ENCODE measurements at regions not wholly inside any gene's neighbourhood (a gene's known extent, or its start where the extent isn't known, plus 50 kb on each side); places are given as distances from the start of the nearest gene placed in this dataset.
"Not testable (repeated sequence)": the region's sequence is repeated elsewhere in the genome, so short reads cannot be mapped to it uniquely, and the experiment has no call there.

DNA sequence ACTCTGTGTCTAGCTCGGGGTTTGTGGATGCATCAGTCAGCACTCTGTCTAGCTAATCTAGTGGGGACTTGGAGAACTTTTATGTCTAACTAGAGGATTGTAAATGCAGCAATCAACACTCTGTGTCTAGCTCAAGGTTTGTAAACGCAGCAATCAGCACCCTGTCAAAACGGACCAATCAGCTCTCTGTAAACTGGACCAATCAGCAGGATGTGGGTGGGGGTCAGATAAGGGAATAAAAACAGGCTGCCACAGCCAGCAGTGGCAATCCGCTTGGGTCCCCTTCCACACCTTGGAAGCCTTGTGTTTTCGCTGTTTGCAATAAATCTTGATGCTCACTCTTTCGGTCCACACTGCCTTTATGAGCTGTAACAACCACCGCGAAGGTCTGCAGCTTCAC lies 920.7 kb upstream of the FOXG1 start:
- no peak overlapping the region for H2BK12ac ChIP-seq (ENCODE audit: low read length)
- no peaks in the 10 kb centered on the region for H3K27me3 ChIP-seq (ENCODE audit: insufficient read depth, low read length)
- no peak overlapping the region for H3K14ac ChIP-seq (ENCODE audit: low read length)
- H2AFZ ChIP-seq (ENCODE audit: insufficient read depth, low read length, poor library complexity), result no peak overlapping the region
- H3K23ac ChIP-seq (ENCODE audit: low read length), result no peak overlapping the region
- no peak overlapping the region for H3K9ac ChIP-seq (ENCODE audit: low read length)
- no peak overlapping the region for H3K4ac ChIP-seq (ENCODE audit: low read depth, low read length)
- H2AK5ac ChIP-seq (ENCODE audit: low read length), result no peak overlapping the region
- no peaks in the 10 kb centered on the region for H3K79me1 ChIP-seq (ENCODE audit: low read length)
- peaks cover 0 to 4% of the 10 kb centered on the region in 2 experiments for H3K4me1 ChIP-seq (ENCODE audit: control insufficient read depth in 1 of 2, insufficient read depth in 2 of 2, low read length in 2 of 2)
- H4K91ac ChIP-seq (ENCODE audit: low read depth, low read length), result no peak overlapping the region
- H3K36me3 ChIP-seq (ENCODE audit: control insufficient read depth in 1 of 2, insufficient read depth in 2 of 2, low read length in 2 of 2), result no peaks in the 10 kb centered on the region
- no peaks in the 10 kb centered on the region for H3K79me2 ChIP-seq (ENCODE audit: control insufficient read depth, insufficient read depth, low read length, poor library complexity)
- H2BK120ac ChIP-seq (ENCODE audit: insufficient read depth, low read length, poor library complexity), result no peak overlapping the region
- H3K4me3 ChIP-seq (ENCODE audit: low read depth, low read length), result no peak overlapping the region
- H3K27ac ChIP-seq (ENCODE audit: low read depth, low read length), result no peak overlapping the region
- H3K18ac ChIP-seq (ENCODE audit: low read length), result no peak overlapping the region
- no peaks in the 10 kb centered on the region for H3K9me3 ChIP-seq (ENCODE audit: insufficient read depth, low read depth, low read length)
- DNase-seq, result no peak
- no peak overlapping the region for H2BK5ac ChIP-seq (ENCODE audit: low read depth, low read length, poor library complexity)
- no peak overlapping the region for H4K12ac ChIP-seq (ENCODE audit: low read depth, low read length)
- no peak overlapping the region for H3K4me2 ChIP-seq (ENCODE audit: low read length)
- no CpG with 5 or more reads among the region's 8 CpGs for WGBS (ENCODE audit: extremely low coverage, insufficient coverage, insufficient read length)
- H4K8ac ChIP-seq (ENCODE audit: low read depth, low read length), result no peak overlapping the region

DNA sequence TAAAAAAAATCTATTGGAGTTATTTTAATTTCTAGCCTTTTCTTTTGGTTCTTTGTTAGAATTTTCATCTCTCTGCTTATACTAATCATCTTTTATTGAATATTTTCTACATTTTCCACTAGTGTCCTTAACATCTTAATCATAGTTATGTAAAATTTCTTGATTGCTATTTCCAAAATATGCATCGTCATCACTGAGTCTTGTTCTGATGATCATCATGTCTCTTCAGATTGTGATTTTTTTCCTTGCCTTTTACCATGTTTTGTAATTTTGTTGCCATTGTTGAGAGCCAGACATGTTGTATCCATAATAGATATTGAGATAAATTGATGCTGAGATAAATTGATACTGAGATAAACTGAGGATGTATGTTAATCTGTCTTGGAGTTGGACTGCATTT lies 919.1 kb upstream of the FOXG1 start:
- H3K4me3 ChIP-seq (ENCODE audit: low read depth, low read length); H3K14ac ChIP-seq (ENCODE audit: low read length); H3K27ac ChIP-seq (ENCODE audit: low read depth, low read length); H2AK5ac ChIP-seq (ENCODE audit: low read length); H4K91ac ChIP-seq (ENCODE audit: low read depth, low read length); H4K8ac ChIP-seq (ENCODE audit: low read depth, low read length); DNase-seq; H3K18ac ChIP-seq (ENCODE audit: low read length); H2BK120ac ChIP-seq (ENCODE audit: insufficient read depth, low read length, poor library complexity); H3K27me3 ChIP-seq (ENCODE audit: insufficient read depth, low read length); H2BK12ac ChIP-seq (ENCODE audit: low read length); H4K12ac ChIP-seq (ENCODE audit: low read depth, low read length); H3K79me2 ChIP-seq (ENCODE audit: control insufficient read depth, insufficient read depth, low read length, poor library complexity); H3K4me1 ChIP-seq (ENCODE audit: control insufficient read depth in 1 of 2, insufficient read depth in 2 of 2, low read length in 2 of 2); H3K9ac ChIP-seq (ENCODE audit: low read length); H3K4me2 ChIP-seq (ENCODE audit: low read length); H3K9me3 ChIP-seq (ENCODE audit: insufficient read depth, low read depth, low read length); H3K23ac ChIP-seq (ENCODE audit: low read length); H3K79me1 ChIP-seq (ENCODE audit: low read length); H3K36me3 ChIP-seq (ENCODE audit: control insufficient read depth in 1 of 2, insufficient read depth in 2 of 2, low read length in 2 of 2); H2BK5ac ChIP-seq (ENCODE audit: low read depth, low read length, poor library complexity); H3K4ac ChIP-seq (ENCODE audit: low read depth, low read length); H2AFZ ChIP-seq (ENCODE audit: insufficient read depth, low read length, poor library complexity): not testable (repeated sequence)
- no CpG with 5 or more reads among the region's 1 CpG for WGBS (ENCODE audit: extremely low coverage, insufficient coverage, insufficient read length)

DNA sequence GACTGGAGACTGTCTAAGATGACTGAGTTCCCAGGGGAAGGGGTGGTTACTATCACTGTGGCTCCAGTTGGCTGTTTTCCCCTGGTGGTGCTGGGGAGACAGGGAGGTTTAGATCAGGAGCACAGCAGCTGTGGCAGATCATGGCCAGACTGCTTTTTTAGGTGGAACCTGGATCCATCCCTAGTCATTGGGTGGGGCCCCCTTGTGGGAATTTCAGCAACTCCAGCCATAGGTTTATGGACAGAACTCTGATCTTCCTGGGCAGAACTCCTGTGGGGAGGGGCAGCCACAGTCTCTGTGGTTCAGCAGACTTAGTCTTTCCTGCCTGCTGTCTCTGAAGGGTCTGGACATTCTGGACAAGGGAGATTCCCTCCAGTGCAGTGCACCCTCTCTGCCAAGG lies 917.4 kb upstream of the FOXG1 start:
- not testable (repeated sequence) for H3K9ac ChIP-seq (ENCODE audit: low read length); H3K4ac ChIP-seq (ENCODE audit: low read depth, low read length); H2BK12ac ChIP-seq (ENCODE audit: low read length); H3K36me3 ChIP-seq (ENCODE audit: control insufficient read depth in 1 of 2, insufficient read depth in 2 of 2, low read length in 2 of 2); H3K79me1 ChIP-seq (ENCODE audit: low read length); H3K79me2 ChIP-seq (ENCODE audit: control insufficient read depth, insufficient read depth, low read length, poor library complexity); H3K9me3 ChIP-seq (ENCODE audit: insufficient read depth, low read depth, low read length); H4K8ac ChIP-seq (ENCODE audit: low read depth, low read length); H3K4me1 ChIP-seq (ENCODE audit: control insufficient read depth in 1 of 2, insufficient read depth in 2 of 2, low read length in 2 of 2); H3K23ac ChIP-seq (ENCODE audit: low read length); H2AFZ ChIP-seq (ENCODE audit: insufficient read depth, low read length, poor library complexity); DNase-seq; H2AK5ac ChIP-seq (ENCODE audit: low read length); H3K4me3 ChIP-seq (ENCODE audit: low read depth, low read length); H4K91ac ChIP-seq (ENCODE audit: low read depth, low read length); H3K4me2 ChIP-seq (ENCODE audit: low read length); H2BK120ac ChIP-seq (ENCODE audit: insufficient read depth, low read length, poor library complexity); H4K12ac ChIP-seq (ENCODE audit: low read depth, low read length); H3K27ac ChIP-seq (ENCODE audit: low read depth, low read length); H3K27me3 ChIP-seq (ENCODE audit: insufficient read depth, low read length); H3K14ac ChIP-seq (ENCODE audit: low read length); H2BK5ac ChIP-seq (ENCODE audit: low read depth, low read length, poor library complexity); H3K18ac ChIP-seq (ENCODE audit: low read length)

- Histone ChIP-seq H3K4me2 (ENCODE audit: low read length) (no peak overlapping the region), H3K9me3 (ENCODE audit: insufficient read depth, low read depth, low read length) (no peaks in the 10 kb centered on the region), H3K18ac (ENCODE audit: low read length) (no peak overlapping the region), H3K23ac (ENCODE audit: low read length) (no peak overlapping the region), H3K36me3 (ENCODE audit: control insufficient read depth in 1 of 2, insufficient read depth in 2 of 2, low read length in 2 of 2) (no peaks in the 10 kb centered on the region), H3K27me3 (ENCODE audit: insufficient read depth, low read length) (no peaks in the 10 kb centered on the region), H4K12ac (ENCODE audit: low read depth, low read length) (no peak overlapping the region), H3K79me2 (ENCODE audit: control insufficient read depth, insufficient read depth, low read length, poor library complexity) (no peaks in the 10 kb centered on the region), H2BK120ac (ENCODE audit: insufficient read depth, low read length, poor library complexity) (no peak overlapping the region), H3K14ac (ENCODE audit: low read length) (no peak overlapping the region), H2BK5ac (ENCODE audit: low read depth, low read length, poor library complexity) (no peak overlapping the region), H3K4ac (ENCODE audit: low read depth, low read length) (no peak overlapping the region), H3K4me3 (ENCODE audit: low read depth, low read length) (no peak overlapping the region), H4K8ac (ENCODE audit: low read depth, low read length) (no peak overlapping the region), H2AK5ac (ENCODE audit: low read length) (no peak overlapping the region), H2AFZ (ENCODE audit: insufficient read depth, low read length, poor library complexity) (no peak overlapping the region), H3K9ac (ENCODE audit: low read length) (no peak overlapping the region), H2BK12ac (ENCODE audit: low read length) (no peak overlapping the region), H3K4me1 (ENCODE audit: control insufficient read depth in 1 of 2, insufficient read depth in 2 of 2, low read length in 2 of 2) (no peaks in the 10 kb centered on the region), H3K27ac (ENCODE audit: low read depth, low read length) (no peak overlapping the region), H4K91ac (ENCODE audit: low read depth, low read length) (no peak overlapping the region), H3K79me1 (ENCODE audit: low read length) (no peaks in the 10 kb centered on the region)
- no CpG with 5 or more reads among the region's 2 CpGs for whole genome bisulfite sequencing (ENCODE audit: extremely low coverage, insufficient coverage, insufficient read length)
- DNase-seq, result no peak
These were observed 903.9 kb upstream of the FOXG1 start for GRCh38 chr14:27862684-27863083.

GRCh38 chr14:27863166-27863565 lies 903.4 kb upstream of the FOXG1 start:
- Histone ChIP-seq H3K27me3 (ENCODE audit: insufficient read depth, low read length) (no peaks in the 10 kb centered on the region), H2BK12ac (ENCODE audit: low read length) (no peak overlapping the region), H2AFZ (ENCODE audit: insufficient read depth, low read length, poor library complexity) (no peak overlapping the region), H2BK5ac (ENCODE audit: low read depth, low read length, poor library complexity) (no peak overlapping the region), H4K91ac (ENCODE audit: low read depth, low read length) (no peak overlapping the region), H3K4me2 (ENCODE audit: low read length) (no peak overlapping the region), H2BK120ac (ENCODE audit: insufficient read depth, low read length, poor library complexity) (no peak overlapping the region), H3K79me1 (ENCODE audit: low read length) (no peaks in the 10 kb centered on the region), H3K4me1 (ENCODE audit: control insufficient read depth in 1 of 2, insufficient read depth in 2 of 2, low read length in 2 of 2) (no peaks in the 10 kb centered on the region), H3K18ac (ENCODE audit: low read length) (no peak overlapping the region), H4K8ac (ENCODE audit: low read depth, low read length) (no peak overlapping the region), H3K27ac (ENCODE audit: low read depth, low read length) (no peak overlapping the region), H3K9ac (ENCODE audit: low read length) (no peak overlapping the region), H3K14ac (ENCODE audit: low read length) (no peak overlapping the region), H4K12ac (ENCODE audit: low read depth, low read length) (no peak overlapping the region), H3K4ac (ENCODE audit: low read depth, low read length) (no peak overlapping the region), H3K9me3 (ENCODE audit: insufficient read depth, low read depth, low read length) (no peaks in the 10 kb centered on the region), H3K4me3 (ENCODE audit: low read depth, low read length) (no peak overlapping the region), H2AK5ac (ENCODE audit: low read length) (no peak overlapping the region), H3K23ac (ENCODE audit: low read length) (no peak overlapping the region), H3K36me3 (ENCODE audit: control insufficient read depth in 1 of 2, insufficient read depth in 2 of 2, low read length in 2 of 2) (no peaks in the 10 kb centered on the region), H3K79me2 (ENCODE audit: control insufficient read depth, insufficient read depth, low read length, poor library complexity) (no peaks in the 10 kb centered on the region)
- no peak for DNase-seq
- no CpG with 5 or more reads among the region's 8 CpGs for WGBS (ENCODE audit: extremely low coverage, insufficient coverage, insufficient read length)
